ENCODE measurements at regions not wholly inside any gene's neighbourhood (a gene's known extent, or its start where the extent isn't known, plus 50 kb on each side); places are given as distances from the start of the nearest gene placed in this dataset.

GRCh38 chr15:69748576-69749185 is 296.1 kb downstream of the RPLP1 start:
- no peak for DNase-seq (ENCODE audit: low spot score)
- H3K27me3 ChIP-seq (ENCODE audit: control insufficient read depth in 4 of 4, insufficient read depth in 4 of 4, low read length in 3 of 4): peaks cover 0 to 3% (median 0%) of the 10 kb centered on the region in 4 donors
- no peak overlapping the region for H3K4me3 ChIP-seq (ENCODE audit: low read depth in 1 of 3, low read length in 3 of 3)
- no peak overlapping the region for H3K27ac ChIP-seq (ENCODE audit: low read depth in 1 of 2, low read length in 2 of 2)
- no peaks in the 10 kb centered on the region for H3K36me3 ChIP-seq (ENCODE audit: control insufficient read depth in 4 of 4, insufficient read depth in 3 of 4, low read depth in 1 of 4, low read length in 3 of 4)
- TF ChIP-seq ATF3 (IDR thresholded peaks at IDR 0.05) (no peak), FOXA2 (IDR thresholded peaks at IDR 0.05) (no peak), MAX (IDR thresholded peaks at IDR 0.05) (no peak), SP1 (IDR thresholded peaks at IDR 0.05) (no peak), FOXA1 (IDR thresholded peaks at IDR 0.05) (no peak), RXRA (IDR thresholded peaks at IDR 0.05) (no peak), HNF4A (conservative IDR thresholded peaks at IDR 0.05) (no peak), CTCF (IDR thresholded peaks at IDR 0.05; ENCODE audit: low read depth, low read length, missing input control) (no peak), NR2F2 (IDR thresholded peaks at IDR 0.05) (no peak), ZBTB33 (IDR thresholded peaks at IDR 0.05) (no peak), RAD21 (IDR thresholded peaks at IDR 0.05) (no peak), HNF4G (IDR thresholded peaks at IDR 0.05) (no peak), TAF1 (conservative IDR thresholded peaks at IDR 0.05) (no peak), YY1 (IDR thresholded peaks at IDR 0.05) (no peak), EGR1 (IDR thresholded peaks at IDR 0.05; ENCODE audit: low read depth in 2 of 2) (no peak), GABPA (IDR thresholded peaks at IDR 0.05 in 1 of 2, conservative IDR thresholded peaks at IDR 0.05 in 1 of 2) (no peak), REST (IDR thresholded peaks at IDR 0.05) (no peak), JUND (IDR thresholded peaks at IDR 0.05) (no peak)
- H3K9me3 ChIP-seq (ENCODE audit: control insufficient read depth in 4 of 4, low read length in 3 of 4): no peaks in the 10 kb centered on the region
- 88% methylated on average over 3 of the region's 3 CpGs for WGBS
- H3K4me1 ChIP-seq (ENCODE audit: control insufficient read depth in 4 of 4, insufficient read depth in 4 of 4, low read length in 3 of 4): no peaks in the 10 kb centered on the region
- no peak overlapping the region for H3K9ac ChIP-seq (ENCODE audit: low read depth in 1 of 2, low read length in 2 of 2)

Data from liver (tissue), 8 donors.